ENCODE measurements at regions not wholly inside any gene's neighbourhood (a gene's known extent, or its start where the extent isn't known, plus 50 kb on each side); places are given as distances from the start of the nearest gene placed in this dataset.

DNA sequence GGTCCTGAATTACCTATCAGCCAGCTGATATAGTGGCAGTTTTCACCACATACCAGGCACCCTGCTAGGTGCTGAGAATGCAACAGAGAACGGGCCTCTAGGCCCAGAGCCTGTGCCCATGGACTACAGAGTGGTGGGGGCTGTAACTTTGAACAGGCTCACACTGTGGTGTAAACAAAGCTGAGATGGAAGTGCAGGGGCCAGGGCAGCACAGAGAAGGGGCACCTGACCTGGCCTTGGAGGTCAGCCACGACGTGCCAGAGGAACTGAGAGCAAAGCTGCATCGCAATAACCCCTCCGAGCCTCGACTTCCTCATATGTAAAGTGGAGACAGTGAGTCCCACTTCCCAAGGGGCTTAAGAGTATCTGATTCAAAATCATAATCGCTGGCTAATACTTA, 105.8 kb downstream of the MAFB start:
- H3K4me2 ChIP-seq (ENCODE audit: insufficient read depth in 1 of 2, low read depth in 2 of 2, low read length in 2 of 2) = no peak overlapping the region
- no peak overlapping the region for H2BK5ac ChIP-seq (ENCODE audit: low read depth, low read length)
- H2BK12ac ChIP-seq (ENCODE audit: low read depth, low read length) = no peak overlapping the region
- no peak overlapping the region; the same call in 1 of the 2 replicates for H4K8ac ChIP-seq (ENCODE audit: extremely low read depth, insufficient read depth, low read length)
- no peak overlapping the region for H3K56ac ChIP-seq (replicated peaks; ENCODE audit: insufficient read length, low read depth, low read length)
- DNase-seq (ENCODE audit: low read depth in 1 of 2, low spot score in 2 of 2) = no peak
- 87% methylated on average over 7 of the region's 7 CpGs; no CpG with 5 or more reads in 1 of the 2 experiments for WGBS, 2 experiments (ENCODE audit: extremely low coverage in 1 of 2, insufficient coverage in 1 of 2, insufficient read length in 1 of 2, insufficient replicate concordance in 2 of 2, low coverage in 1 of 2, low lambda C conversion rate in 2 of 2, missing lambda C conversion rate in 1 of 2)
- H2BK15ac ChIP-seq (ENCODE audit: low read length) = no peak overlapping the region
- H3K4me3 ChIP-seq (ENCODE audit: extremely low read depth in 1 of 4, insufficient read depth in 2 of 4, low read depth in 3 of 4, low read length in 4 of 4) = no peak overlapping the region
- H3K79me2 ChIP-seq (ENCODE audit: control insufficient read depth in 1 of 2, insufficient read depth in 2 of 2, low read length in 2 of 2) = no peaks in the 10 kb centered on the region
- H2AK5ac ChIP-seq (ENCODE audit: low read depth, low read length) = no peak overlapping the region
- no peak overlapping the region for H3K14ac ChIP-seq (ENCODE audit: insufficient read length)
- H3K36me3 ChIP-seq (ENCODE audit: control insufficient read depth in 2 of 4, insufficient read depth in 4 of 4, low read length in 3 of 4) = no peaks in the 10 kb centered on the region
- no peak overlapping the region for H3K4ac ChIP-seq (replicated peaks; ENCODE audit: insufficient read length, low read depth, low read length)
- no peaks in the 10 kb centered on the region; a peak in 1 of 7 replicates for H3K27me3 ChIP-seq (replicated peaks in 1 of 4; ENCODE audit: control insufficient read depth in 3 of 4, extremely low read depth in 1 of 4, insufficient read depth in 3 of 4, low read length in 3 of 4)
- H4K20me1 ChIP-seq (replicated peaks in 1 of 2; ENCODE audit: control insufficient read depth in 1 of 2, insufficient read depth in 2 of 2, low read length in 2 of 2) = no peaks in the 10 kb centered on the region
- POLR2A ChIA-PET (ENCODE audit: partially characterized antibody) = no interaction called here
- H4K5ac ChIP-seq (ENCODE audit: insufficient read length, low read depth, low read length) = no peak overlapping the region
- H3K9ac ChIP-seq (replicated peaks in 1 of 4; ENCODE audit: extremely low read depth in 1 of 4, low read depth in 3 of 4, low read length in 3 of 4) = no peak overlapping the region
- no peak overlapping the region for H2AFZ ChIP-seq (ENCODE audit: low read length)
- H3K23ac ChIP-seq (ENCODE audit: insufficient read length) = no peak overlapping the region
- no peak overlapping the region for H3K18ac ChIP-seq (ENCODE audit: extremely low read depth, low read length)
- no peak overlapping the region for H3K27ac ChIP-seq (ENCODE audit: low read depth, low read length)
- H4K91ac ChIP-seq (replicated peaks; ENCODE audit: insufficient read length, low read length) = no peak overlapping the region
- TF ChIP-seq PHF8 (conservative IDR thresholded peaks at IDR 0.05; ENCODE audit: low read depth, low read length) = no peak
- TF ChIP-seq EGR1 (IDR thresholded peaks at IDR 0.05; ENCODE audit: borderline replicate concordance, low read depth, low read length) = no peak
- TF ChIP-seq TEAD4 (IDR thresholded peaks at IDR 0.05; ENCODE audit: low read depth, low read length) = 0 out of 2 replicates have a peak, but pooled peaks have one; percentile 46
- TF ChIP-seq SAP30 (IDR thresholded peaks at IDR 0.05; ENCODE audit: insufficient read depth, insufficient replicate concordance, low read length) = no peak
- H2BK120ac ChIP-seq (replicated peaks; ENCODE audit: low read depth, low read length) = no peak overlapping the region
- peaks cover 0 to 3% (median under 1%) of the 10 kb centered on the region in 4 experiments; a peak in 1 of 7 replicates for H3K4me1 ChIP-seq (replicated peaks in 1 of 4; ENCODE audit: control insufficient read depth in 3 of 4, insufficient read depth in 4 of 4, low read length in 3 of 4)
- no peak overlapping the region for H2BK20ac ChIP-seq (ENCODE audit: low read length)
- CTCF ChIA-PET (ENCODE audit: partially characterized antibody) = no interaction called here
- H3K79me1 ChIP-seq (ENCODE audit: low read depth, low read length) = no peaks in the 10 kb centered on the region
- FAIRE-seq = no peak
- no peaks in the 10 kb centered on the region for H3K9me3 ChIP-seq (ENCODE audit: insufficient read depth in 2 of 2, low read depth in 1 of 2, low read length in 1 of 2)
- no peaks in the 10 kb centered on the region; the same call in 1 of the 2 replicates for H3K23me2 ChIP-seq (ENCODE audit: low read depth, low read length)
